Heart right ventricle (tissue), 16 donors: ENCODE measurements at regions not wholly inside any gene's neighbourhood (a gene's known extent, or its start where the extent isn't known, plus 50 kb on each side); places are given as distances from the start of the nearest gene placed in this dataset.

Source experiments
- ATAC-seq, 8 donors: fragments of 200-7000 bp; cut with Tn5 transposase; one replicate each; pipeline ENCODE4 v1.9.1; 2020; ENCODE audit warnings: mild to moderate bottlenecking in 8 of 8, moderate library complexity in 8 of 8, moderate number of reproducible peaks in 1 of 8
- DNase-seq, 2 donors: peaks; one replicate each; pipeline ENCODE4 v3.0.0-alpha.2; 2020
- H3K27ac ChIP-seq, 10 donors: fragments of 200-600 bp; sonication (generic) in 2 of 10; one replicate each; pipeline versions ENCODE4 v1.5.0 to v1.8.0; 2020 to 2022; ENCODE audit warnings: mild to moderate bottlenecking in 3 of 10
- H3K27me3 ChIP-seq, 7 donors: fragments of 200-600 bp; one replicate each; pipeline ENCODE4 v1.8.0; 2021 to 2022; ENCODE audit warnings: mild to moderate bottlenecking in 2 of 7
- H3K36me3 ChIP-seq, 9 donors: fragments of 200-600 bp; sonication (generic) in 1 of 9; one replicate each; pipeline versions ENCODE4 v1.5.0 to v1.8.0; 2020 to 2022; ENCODE audit warnings: mild to moderate bottlenecking in 2 of 9
- H3K4me1 ChIP-seq, 9 donors: fragments of 200-600 bp; sonication (generic) in 1 of 9; one replicate each; pipeline versions ENCODE4 v1.5.0 to v1.8.0; 2020 to 2022; ENCODE audit warnings: mild to moderate bottlenecking in 4 of 9
- H3K4me3 ChIP-seq, 10 donors: fragments of 200-600 bp; sonication (generic) in 2 of 10; one replicate each; pipeline versions ENCODE4 v1.5.0 to v1.8.0; 2020 to 2022; ENCODE audit warnings: mild to moderate bottlenecking in 7 of 10, moderate library complexity in 2 of 10
- H3K9me3 ChIP-seq, 11 donors: fragments of 200-600 bp in 10 of 11; sonication (generic) in 2 of 11; one replicate each; pipeline versions ENCODE4 v1.5.0 to v1.8.0; 2013 to 2022; ENCODE audit warnings: mild to moderate bottlenecking in 2 of 11, control low read depth in 1 of 11, moderate library complexity in 1 of 11
- WGBS, 2 donors: extraction: QIAGEN DNeasy Blood & Tissue Kit; methylation state at CpG; one replicate each; pipeline ENCODE4 v1.1.7; 2013; ENCODE audit warnings: inconsistent platforms in 1 of 2; 5-methylcytosine and 5-hydroxymethylcytosine counted together
- intact Hi-C, 10 donors: fragments of 100-400 bp; cut with DNase I; formaldehyde crosslinking; loops; one replicate each; pipeline versions ENCODE4 v1.11.1 to v1.14.2; 2022
- TF ChIP-seq, protein P1 (sequence below), 9 donors: fragments of 200-600 bp; sonication (generic) in 2 of 9; IDR thresholded peaks; one replicate each; pipeline versions ENCODE4 v1.5.0 to v1.8.0; 2021 to 2022; ENCODE audit warnings: antibody characterized with exemption in 9 of 9, mild to moderate bottlenecking in 5 of 9, moderate library complexity in 1 of 9
- donor health status: Arrhythmogenic right ventricular cardiomyopathy.
- donor health status: ischemic (EF 13 %, LVEDD 7.1; RV severe dilation, severe dysfunction).
- donor health status: healthy with polysubstance abuse.
- donor health status: DM: no; HTN: yes; CAD: no.
- donor health status: DM: no; HTN: no; CAD: no.
- donor health status: ischemic (EF 25% LVEDD 6.9; RV normal size, moderate dysfunction).
- donor health status: ischemic (EF 25% LVEDD 5.7; RV mildly dilated, moderate dysfunction).
- donor health status: healthy.
- donor health status: DM: yes; HTN: yes; CAD: no.
- donor health status: Ischemic cardiomyopathy.
- donor health status: ischemic (EF 35%, LVEDD 5.7; RV mildly dilated, moderate dysfunction).
- donor health status: nonischemic (EF 11% LVEDD 7.7; RV severe dilation, severe dysfunction).
- donor health status: DM: yes; HTN: yes; CAD: no.
- donor health status: PGD.
- donor health status: ischemic (EF 29% LVEDD 5.4; RV normal size, mild dysfunction).
- donor health status: nonischemic (EF 23%, LVEDD 6.1; RV moderate dilation, normal function).

DNA sequence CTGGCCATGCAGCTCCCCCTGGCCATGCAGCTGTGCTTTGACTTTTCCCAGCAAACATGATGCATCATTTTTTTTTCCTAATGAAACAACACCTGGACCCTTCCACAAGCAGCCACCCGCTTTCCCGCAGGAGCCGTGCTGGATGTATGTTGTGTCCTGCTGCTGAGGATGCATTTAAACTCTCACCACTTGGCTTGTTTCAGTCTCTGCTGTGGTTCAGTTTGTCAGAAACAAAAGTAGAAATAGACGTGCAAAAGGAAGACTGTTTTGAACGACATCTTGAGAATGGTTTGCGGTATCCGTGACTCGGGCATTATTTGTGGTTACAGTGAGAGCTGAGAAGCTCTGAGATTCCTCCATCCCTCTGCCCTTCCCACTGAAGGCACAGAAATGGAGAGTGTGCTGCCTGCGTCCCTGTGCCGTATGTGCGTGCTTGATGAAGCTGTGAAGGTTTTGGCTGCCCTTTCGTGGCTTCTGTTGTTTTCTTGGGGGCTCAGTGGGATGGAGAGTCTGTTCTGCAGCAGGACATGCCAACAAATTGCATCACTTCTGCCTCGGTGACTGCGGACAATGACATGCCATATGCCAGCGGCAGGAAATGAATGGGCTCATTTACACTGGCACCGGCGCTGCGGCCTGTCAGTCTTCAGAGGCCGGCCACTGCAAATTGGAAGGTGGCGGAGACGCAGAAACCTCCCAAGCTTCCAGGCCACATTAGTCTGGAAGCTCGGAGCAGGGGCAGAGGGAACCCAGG, 417.7 kb upstream of the SALL3 start:
- intact Hi-C loops, result no loop called here
- Histone ChIP-seq H3K36me3 (no peaks in the 10 kb centered on the region), H3K27ac (no peak overlapping the region), H3K4me3 (no peak overlapping the region), H3K27me3 (peaks cover 0 to 23% (median 8%) of the 10 kb centered on the region in 7 donors), H3K4me1 (no peaks in the 10 kb centered on the region), H3K9me3 (no peaks in the 10 kb centered on the region)
- 77 to 83% methylated on average over 22 of the region's 22 CpGs for WGBS, 2 donors
- TF ChIP-seq, protein P1, sequence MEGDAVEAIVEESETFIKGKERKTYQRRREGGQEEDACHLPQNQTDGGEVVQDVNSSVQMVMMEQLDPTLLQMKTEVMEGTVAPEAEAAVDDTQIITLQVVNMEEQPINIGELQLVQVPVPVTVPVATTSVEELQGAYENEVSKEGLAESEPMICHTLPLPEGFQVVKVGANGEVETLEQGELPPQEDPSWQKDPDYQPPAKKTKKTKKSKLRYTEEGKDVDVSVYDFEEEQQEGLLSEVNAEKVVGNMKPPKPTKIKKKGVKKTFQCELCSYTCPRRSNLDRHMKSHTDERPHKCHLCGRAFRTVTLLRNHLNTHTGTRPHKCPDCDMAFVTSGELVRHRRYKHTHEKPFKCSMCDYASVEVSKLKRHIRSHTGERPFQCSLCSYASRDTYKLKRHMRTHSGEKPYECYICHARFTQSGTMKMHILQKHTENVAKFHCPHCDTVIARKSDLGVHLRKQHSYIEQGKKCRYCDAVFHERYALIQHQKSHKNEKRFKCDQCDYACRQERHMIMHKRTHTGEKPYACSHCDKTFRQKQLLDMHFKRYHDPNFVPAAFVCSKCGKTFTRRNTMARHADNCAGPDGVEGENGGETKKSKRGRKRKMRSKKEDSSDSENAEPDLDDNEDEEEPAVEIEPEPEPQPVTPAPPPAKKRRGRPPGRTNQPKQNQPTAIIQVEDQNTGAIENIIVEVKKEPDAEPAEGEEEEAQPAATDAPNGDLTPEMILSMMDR (IDR thresholded peaks at IDR 0.05), result no peak
- DNase-seq (no peak), ATAC-seq (no peak)

DNA sequence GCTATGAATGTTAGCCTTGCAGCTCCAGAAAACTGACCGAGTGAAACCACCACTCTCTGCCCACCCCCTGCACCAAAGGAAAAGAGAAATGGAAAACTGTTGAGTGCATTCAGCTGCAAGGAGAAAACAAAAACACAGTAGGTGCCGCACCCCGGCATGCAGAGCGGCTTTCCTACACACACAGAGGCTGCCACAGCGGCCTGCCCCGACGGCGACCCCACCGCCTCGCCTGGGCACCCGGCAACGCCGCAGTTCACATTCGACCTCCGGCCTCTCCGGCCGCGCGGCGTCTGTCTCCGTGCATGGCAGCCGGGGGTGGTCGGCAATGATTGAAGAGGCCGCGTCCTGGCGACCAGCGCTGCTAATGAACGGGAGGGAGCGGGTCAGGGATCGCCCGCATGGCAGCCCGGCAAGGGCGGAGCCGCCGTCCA, 417.1 kb upstream of the SALL3 start:
- WGBS, 2 donors, result 60 to 79% methylated on average over 35 of the region's 35 CpGs
- TF ChIP-seq, protein P1 (IDR thresholded peaks at IDR 0.05), result no peak
- intact Hi-C loops, result no loop called here
- no peak overlapping the region for H3K27ac ChIP-seq
- no peak overlapping the region for H3K4me3 ChIP-seq
- H3K4me1 ChIP-seq, result no peaks in the 10 kb centered on the region
- peaks cover 0 to 23% (median 8%) of the 10 kb centered on the region in 7 donors for H3K27me3 ChIP-seq
- peaks cover 0 to 2% (median 0%) of the 10 kb centered on the region in 11 donors for H3K9me3 ChIP-seq
- no peak for DNase-seq
- H3K36me3 ChIP-seq, result no peaks in the 10 kb centered on the region
- no peak for ATAC-seq

DNA sequence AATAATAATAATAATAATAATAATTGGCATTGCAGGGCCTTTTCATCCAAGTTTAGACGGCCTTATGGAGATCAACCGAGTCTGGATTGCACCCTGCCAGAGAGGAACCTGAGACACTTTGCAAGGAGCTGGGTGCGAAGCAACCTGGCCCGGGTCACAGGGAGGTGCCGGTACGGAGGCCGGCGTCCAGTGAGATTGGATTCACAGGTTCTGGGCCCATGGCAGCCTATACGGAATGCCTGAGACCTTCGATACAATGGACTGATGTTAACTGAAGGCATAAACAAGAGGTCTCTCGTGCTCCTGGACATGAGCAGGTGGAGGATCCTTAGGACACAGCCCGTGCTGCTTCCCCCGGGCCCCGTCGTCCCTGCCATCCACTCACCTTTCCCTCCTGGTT, 416.5 kb upstream of the SALL3 start:
- WGBS, 2 donors, result 92 to 93% methylated on average over 15 of the region's 15 CpGs
- DNase-seq (no peak), ATAC-seq (no peak)
- no peaks in the 10 kb centered on the region for H3K36me3 ChIP-seq
- H3K4me3 ChIP-seq, result no peak overlapping the region
- no peak overlapping the region for H3K27ac ChIP-seq
- intact Hi-C loops, result no loop called here
- no peaks in the 10 kb centered on the region for H3K4me1 ChIP-seq
- TF ChIP-seq, protein P1 (IDR thresholded peaks at IDR 0.05), result no peak
- peaks cover 0 to 23% (median 8%) of the 10 kb centered on the region in 7 donors for H3K27me3 ChIP-seq
- peaks cover 0 to 7% (median 0%) of the 10 kb centered on the region in 11 donors for H3K9me3 ChIP-seq

DNA sequence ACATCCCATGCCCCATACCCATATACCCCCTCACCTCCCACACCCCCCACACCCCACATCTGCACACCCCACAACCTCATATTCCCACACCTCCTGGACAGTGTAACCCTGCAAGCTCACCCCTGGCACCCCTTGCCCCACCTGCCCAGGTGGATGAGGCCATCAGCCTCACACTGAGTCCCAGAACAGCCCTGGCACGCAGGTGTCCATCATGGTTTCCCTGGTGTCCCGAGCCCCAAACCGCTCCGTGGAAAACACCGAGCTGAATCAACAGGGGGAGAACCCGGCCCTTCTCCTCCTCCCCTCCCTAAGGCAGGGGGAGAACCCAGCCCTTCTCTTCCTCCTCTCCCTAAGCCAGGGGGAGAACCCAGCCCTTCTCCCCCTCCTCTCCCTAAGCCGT, 415.6 kb upstream of the SALL3 start:
- Histone ChIP-seq H3K4me3 (no peak overlapping the region), H3K27ac (no peak overlapping the region), H3K4me1 (no peaks in the 10 kb centered on the region), H3K27me3 (peaks cover 0 to 23% (median 8%) of the 10 kb centered on the region in 7 donors), H3K36me3 (no peaks in the 10 kb centered on the region), H3K9me3 (peaks cover 0 to 16% (median 5%) of the 10 kb centered on the region in 11 donors)
- intact Hi-C loops, result no loop called here
- ATAC-seq (no peak), DNase-seq (no peak)
- TF ChIP-seq, protein P1 (IDR thresholded peaks at IDR 0.05), result no peak
- WGBS, 2 donors, result 62 to 74% methylated on average over 6 to 7 of the region's 7 CpGs
